GM23338 (cell line): ENCODE measurements at regions not wholly inside any gene's neighbourhood (a gene's known extent, or its start where the extent isn't known, plus 50 kb on each side); places are given as distances from the start of the nearest gene placed in this dataset.

ENCODE experiments used
- ATAC-seq: fragments of 200-7000 bp; cut with Tn5 transposase; 3 replicates; pipeline ENCODE4 v1.9.1; 2020
- DNase-seq: peaks from one replicate; pipeline ENCODE4 v3.0.0-alpha.2; 2015; ENCODE audit warnings: low spot score
- H2AFZ ChIP-seq: fragments of 200-600 bp; sonication (generic); 2 replicates; pipeline ENCODE4 v1.8.0; 2016; ENCODE audit warnings: antibody characterized with exemption, mild to moderate bottlenecking, moderate library complexity
- H3F3A ChIP-seq: fragments of 200-600 bp; sonication (generic); replicated peaks from 2 replicates; pipeline ENCODE4 v1.8.0; 2017; ENCODE audit warnings: antibody characterized with exemption, mixed run types, low read depth
- H3K27ac ChIP-seq: fragments of 200-600 bp; sonication (generic); 2 replicates; pipeline ENCODE4 v1.6.1; 2016; ENCODE audit warnings: low read depth
- H3K27me3 ChIP-seq: fragments of 200-600 bp; sonication (generic); 2 replicates; pipeline ENCODE4 v1.8.0; 2016; ENCODE audit warnings: mild to moderate bottlenecking, mixed run types, moderate library complexity; ENCODE audit not compliant: insufficient read depth
- H3K36me3 ChIP-seq: fragments of 200-600 bp; sonication (generic); 2 replicates; pipeline ENCODE4 v1.8.0; 2016; ENCODE audit warnings: mild to moderate bottlenecking; ENCODE audit not compliant: insufficient read depth
- H3K4me1 ChIP-seq: fragments of 200-600 bp; sonication (generic); 2 replicates; pipeline ENCODE4 v1.8.0; 2016; ENCODE audit warnings: mild to moderate bottlenecking, moderate library complexity; ENCODE audit not compliant: insufficient read depth
- H3K4me2 ChIP-seq: fragments of 200-600 bp; sonication (generic); 2 replicates; pipeline ENCODE4 v1.7.1; 2017; ENCODE audit warnings: mixed run types
- H3K4me3 ChIP-seq: fragments of 200-600 bp; sonication (generic); 2 replicates; pipeline ENCODE4 v1.6.1; 2016; ENCODE audit warnings: mixed run types
- H3K79me2 ChIP-seq: fragments of 200-600 bp; sonication (generic); replicated peaks from 2 replicates; pipeline ENCODE4 v1.8.0; 2017; ENCODE audit warnings: mild to moderate bottlenecking; ENCODE audit not compliant: insufficient read depth
- H3K9me2 ChIP-seq: fragments of 200-600 bp; sonication (generic); 2 replicates; pipeline ENCODE4 v1.8.0; 2017; ENCODE audit not compliant: insufficient read depth
- H4K20me1 ChIP-seq: fragments of 200-600 bp; sonication (generic); replicated peaks from 2 replicates; pipeline ENCODE4 v1.8.0; 2017; ENCODE audit warnings: mild to moderate bottlenecking; ENCODE audit not compliant: insufficient read depth
- H3K27ac Mint-ChIP-seq: 2 replicates; pipeline ENCODE4 v1.8.0; 2020; ENCODE audit warnings: inconsistent platforms, mild to moderate bottlenecking, moderate library complexity, mixed read lengths
- H3K27me3 Mint-ChIP-seq: 3 replicates; pipeline ENCODE4 v1.8.0; 2022; ENCODE audit warnings: low read depth, mild to moderate bottlenecking, moderate library complexity, mixed read lengths, inconsistent platforms; ENCODE audit not compliant: insufficient read depth, poor library complexity
- H3K36me3 Mint-ChIP-seq: 3 replicates; pipeline ENCODE4 v1.8.0; 2021; ENCODE audit warnings: low read depth, mild to moderate bottlenecking, inconsistent platforms, moderate library complexity, mixed read lengths
- H3K4me1 Mint-ChIP-seq: 3 replicates; pipeline ENCODE4 v1.8.0; 2020; ENCODE audit warnings: mild to moderate bottlenecking, inconsistent platforms, mixed read lengths
- H3K4me3 Mint-ChIP-seq: 3 replicates; pipeline ENCODE4 v1.8.0; 2021; ENCODE audit warnings: moderate library complexity, mild to moderate bottlenecking, inconsistent platforms, mixed read lengths
- H3K9me3 Mint-ChIP-seq: 3 replicates; pipeline ENCODE4 v1.8.0; 2020; ENCODE audit warnings: moderate library complexity, mild to moderate bottlenecking, inconsistent platforms, mixed read lengths
- CREB1 ChIP-seq: fragments of 250-450 bp; sonication (Bioruptor Pico); IDR thresholded peaks from 2 replicates; pipeline ENCODE4 v1.5.0; 2020; ENCODE audit warnings: low read depth, mild to moderate bottlenecking, moderate library complexity
- EZH2 ChIP-seq: fragments of 200-600 bp; sonication (generic); IDR thresholded peaks from one replicate; pipeline ENCODE4 v1.8.0; 2017; ENCODE audit warnings: antibody characterized with exemption, mild to moderate bottlenecking, low read depth; ENCODE audit not compliant: unreplicated experiment
- EZH2phosphoT487 ChIP-seq: fragments of 200-600 bp; sonication (generic); IDR thresholded peaks from one replicate; pipeline ENCODE4 v1.8.1; 2018; ENCODE audit warnings: antibody characterized with exemption; ENCODE audit not compliant: unreplicated experiment
- NANOG ChIP-seq: IDR thresholded peaks from 2 replicates; pipeline ENCODE4 v1.6.1; 2016; ENCODE audit warnings: antibody characterized with exemption, borderline replicate concordance
- POLR2AphosphoS5 ChIP-seq: IDR thresholded peaks from 2 replicates; pipeline ENCODE4 v1.6.1; 2016; ENCODE audit warnings: antibody characterized with exemption, low read depth
- STAT1 ChIP-seq: IDR thresholded peaks from one replicate; pipeline ENCODE4 v1.6.1; 2016; ENCODE audit warnings: antibody characterized with exemption; ENCODE audit not compliant: unreplicated experiment
- ZNF114 ChIP-seq: fragments of 250-450 bp; sonication (Bioruptor Pico); IDR thresholded peaks from 2 replicates; pipeline ENCODE4 v1.5.0; 2020; ENCODE audit warnings: mild to moderate bottlenecking, moderate library complexity
- ZNF331 ChIP-seq: fragments of 250-450 bp; sonication (Bioruptor Pico); IDR thresholded peaks from 2 replicates; pipeline ENCODE4 v1.5.0; 2020; ENCODE audit warnings: low read depth, mild to moderate bottlenecking, moderate library complexity
- TF ChIP-seq, protein P1 (sequence below), 2 experiments: fragments of 200-600 bp in 1 of 2; sonication (generic) in 1 of 2; conservative IDR thresholded peaks; 2 replicates each; pipeline versions ENCODE4 v1.5.1 to v1.6.1; 2016 to 2017; ENCODE audit warnings: antibody characterized with exemption in 2 of 2, low read depth in 2 of 2, mild to moderate bottlenecking in 2 of 2, moderate library complexity in 1 of 2
- TF ChIP-seq, protein P2 (sequence below): IDR thresholded peaks from 2 replicates; pipeline ENCODE4 v1.6.1; 2016; ENCODE audit warnings: antibody characterized with exemption
- TF ChIP-seq, protein P3 (sequence below): fragments of 250-450 bp; sonication (Bioruptor Pico); IDR thresholded peaks from 2 replicates; pipeline ENCODE4 v1.5.0; 2020; ENCODE audit warnings: mild to moderate bottlenecking, moderate library complexity

DNA sequence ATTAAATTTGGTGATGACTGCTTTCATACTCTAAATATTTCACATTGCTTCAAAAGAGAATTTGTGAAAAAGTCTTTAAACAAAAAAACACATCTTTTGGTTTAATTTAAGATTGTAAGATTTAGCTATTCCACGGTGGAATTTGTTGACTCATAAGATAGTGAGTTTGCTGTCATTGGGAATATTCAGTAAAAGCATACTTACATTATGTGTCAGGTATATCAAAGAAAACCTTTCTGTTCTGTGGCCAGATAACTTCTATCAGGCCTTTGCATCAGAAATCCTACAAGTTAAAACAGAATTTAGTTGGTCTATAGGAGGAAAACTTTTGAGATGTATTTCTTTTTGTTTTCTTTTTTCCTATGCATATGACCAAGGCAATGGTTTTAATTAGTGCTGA is 148.8 kb upstream of the E2F7 start (continued):
- TF ChIP-seq, protein P1, sequence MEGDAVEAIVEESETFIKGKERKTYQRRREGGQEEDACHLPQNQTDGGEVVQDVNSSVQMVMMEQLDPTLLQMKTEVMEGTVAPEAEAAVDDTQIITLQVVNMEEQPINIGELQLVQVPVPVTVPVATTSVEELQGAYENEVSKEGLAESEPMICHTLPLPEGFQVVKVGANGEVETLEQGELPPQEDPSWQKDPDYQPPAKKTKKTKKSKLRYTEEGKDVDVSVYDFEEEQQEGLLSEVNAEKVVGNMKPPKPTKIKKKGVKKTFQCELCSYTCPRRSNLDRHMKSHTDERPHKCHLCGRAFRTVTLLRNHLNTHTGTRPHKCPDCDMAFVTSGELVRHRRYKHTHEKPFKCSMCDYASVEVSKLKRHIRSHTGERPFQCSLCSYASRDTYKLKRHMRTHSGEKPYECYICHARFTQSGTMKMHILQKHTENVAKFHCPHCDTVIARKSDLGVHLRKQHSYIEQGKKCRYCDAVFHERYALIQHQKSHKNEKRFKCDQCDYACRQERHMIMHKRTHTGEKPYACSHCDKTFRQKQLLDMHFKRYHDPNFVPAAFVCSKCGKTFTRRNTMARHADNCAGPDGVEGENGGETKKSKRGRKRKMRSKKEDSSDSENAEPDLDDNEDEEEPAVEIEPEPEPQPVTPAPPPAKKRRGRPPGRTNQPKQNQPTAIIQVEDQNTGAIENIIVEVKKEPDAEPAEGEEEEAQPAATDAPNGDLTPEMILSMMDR (conservative IDR thresholded peaks at IDR 0.05; ENCODE audit: low read depth in 2 of 2), result no peak
- no peak for TF ChIP-seq EZH2phosphoT487
- no peak for TF ChIP-seq ZNF114 (CRISPR knock-in tag)

DNA sequence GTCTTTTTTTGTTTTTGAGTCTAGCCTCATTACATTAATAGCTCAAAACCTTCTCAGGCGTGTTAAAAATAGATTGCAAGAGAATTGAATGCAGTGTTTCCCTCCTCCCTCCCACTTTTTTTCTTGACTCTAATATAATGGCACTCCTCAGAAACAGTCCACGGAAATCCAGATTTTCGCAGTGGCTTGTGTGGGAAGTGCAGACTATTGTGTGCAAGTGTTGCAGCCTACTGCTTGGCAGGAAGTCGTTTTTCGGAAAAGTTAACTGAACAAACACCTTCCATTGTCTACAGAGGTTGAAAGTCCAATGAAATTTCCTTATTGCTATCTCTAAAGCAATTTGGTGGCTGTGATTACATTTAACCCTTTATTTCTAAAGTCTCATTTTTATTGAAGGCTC is 147.9 kb upstream of the E2F7 start:
- no peaks in the 10 kb centered on the region for H3K79me2 ChIP-seq
- no peak for DNase-seq
- Mint-ChIP-seq H3K4me1 (peaks cover 8% of the 10 kb centered on the region), H3K27ac (peak overlapping the region; percentile 63; the same call in 1 of the 2 replicates), H3K36me3 (peaks cover 11% of the 10 kb centered on the region), H3K27me3 (no peaks in the 10 kb centered on the region), H3K9me3 (peaks cover 21% of the 10 kb centered on the region; the same call in 2 of the 3 replicates), H3K4me3 (no peak overlapping the region)
- H3K27me3 ChIP-seq, result no peaks in the 10 kb centered on the region
- no peaks in the 10 kb centered on the region for H4K20me1 ChIP-seq
- H3F3A ChIP-seq, result no peaks in the 10 kb centered on the region
- peaks cover 7% of the 10 kb centered on the region; the same call in 1 of the 2 replicates for H3K9me2 ChIP-seq
- peak overlapping the region; percentile 83 for H2AFZ ChIP-seq
- no peak for ATAC-seq
- 0 out of 2 replicates have a peak, but pooled peaks cover 10% of the 10 kb centered on the region for H3K36me3 ChIP-seq
- no peak overlapping the region; the same call in 1 of the 2 replicates for H3K4me2 ChIP-seq
- no peak overlapping the region for H3K27ac ChIP-seq
- H3K4me3 ChIP-seq, result no peak overlapping the region
- H3K4me1 ChIP-seq, result peaks cover 10% of the 10 kb centered on the region
- TF ChIP-seq, protein P2, sequence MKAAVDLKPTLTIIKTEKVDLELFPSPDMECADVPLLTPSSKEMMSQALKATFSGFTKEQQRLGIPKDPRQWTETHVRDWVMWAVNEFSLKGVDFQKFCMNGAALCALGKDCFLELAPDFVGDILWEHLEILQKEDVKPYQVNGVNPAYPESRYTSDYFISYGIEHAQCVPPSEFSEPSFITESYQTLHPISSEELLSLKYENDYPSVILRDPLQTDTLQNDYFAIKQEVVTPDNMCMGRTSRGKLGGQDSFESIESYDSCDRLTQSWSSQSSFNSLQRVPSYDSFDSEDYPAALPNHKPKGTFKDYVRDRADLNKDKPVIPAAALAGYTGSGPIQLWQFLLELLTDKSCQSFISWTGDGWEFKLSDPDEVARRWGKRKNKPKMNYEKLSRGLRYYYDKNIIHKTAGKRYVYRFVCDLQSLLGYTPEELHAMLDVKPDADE, result no peak
- TF ChIP-seq NANOG (no peak), EZH2 (no peak), CREB1 (CRISPR knock-in tag) (no peak), POLR2AphosphoS5 (no peak), STAT1 (no peak), ZNF331 (CRISPR knock-in tag) (no peak), ZNF114 (CRISPR knock-in tag) (no peak)
- TF ChIP-seq, protein P3, sequence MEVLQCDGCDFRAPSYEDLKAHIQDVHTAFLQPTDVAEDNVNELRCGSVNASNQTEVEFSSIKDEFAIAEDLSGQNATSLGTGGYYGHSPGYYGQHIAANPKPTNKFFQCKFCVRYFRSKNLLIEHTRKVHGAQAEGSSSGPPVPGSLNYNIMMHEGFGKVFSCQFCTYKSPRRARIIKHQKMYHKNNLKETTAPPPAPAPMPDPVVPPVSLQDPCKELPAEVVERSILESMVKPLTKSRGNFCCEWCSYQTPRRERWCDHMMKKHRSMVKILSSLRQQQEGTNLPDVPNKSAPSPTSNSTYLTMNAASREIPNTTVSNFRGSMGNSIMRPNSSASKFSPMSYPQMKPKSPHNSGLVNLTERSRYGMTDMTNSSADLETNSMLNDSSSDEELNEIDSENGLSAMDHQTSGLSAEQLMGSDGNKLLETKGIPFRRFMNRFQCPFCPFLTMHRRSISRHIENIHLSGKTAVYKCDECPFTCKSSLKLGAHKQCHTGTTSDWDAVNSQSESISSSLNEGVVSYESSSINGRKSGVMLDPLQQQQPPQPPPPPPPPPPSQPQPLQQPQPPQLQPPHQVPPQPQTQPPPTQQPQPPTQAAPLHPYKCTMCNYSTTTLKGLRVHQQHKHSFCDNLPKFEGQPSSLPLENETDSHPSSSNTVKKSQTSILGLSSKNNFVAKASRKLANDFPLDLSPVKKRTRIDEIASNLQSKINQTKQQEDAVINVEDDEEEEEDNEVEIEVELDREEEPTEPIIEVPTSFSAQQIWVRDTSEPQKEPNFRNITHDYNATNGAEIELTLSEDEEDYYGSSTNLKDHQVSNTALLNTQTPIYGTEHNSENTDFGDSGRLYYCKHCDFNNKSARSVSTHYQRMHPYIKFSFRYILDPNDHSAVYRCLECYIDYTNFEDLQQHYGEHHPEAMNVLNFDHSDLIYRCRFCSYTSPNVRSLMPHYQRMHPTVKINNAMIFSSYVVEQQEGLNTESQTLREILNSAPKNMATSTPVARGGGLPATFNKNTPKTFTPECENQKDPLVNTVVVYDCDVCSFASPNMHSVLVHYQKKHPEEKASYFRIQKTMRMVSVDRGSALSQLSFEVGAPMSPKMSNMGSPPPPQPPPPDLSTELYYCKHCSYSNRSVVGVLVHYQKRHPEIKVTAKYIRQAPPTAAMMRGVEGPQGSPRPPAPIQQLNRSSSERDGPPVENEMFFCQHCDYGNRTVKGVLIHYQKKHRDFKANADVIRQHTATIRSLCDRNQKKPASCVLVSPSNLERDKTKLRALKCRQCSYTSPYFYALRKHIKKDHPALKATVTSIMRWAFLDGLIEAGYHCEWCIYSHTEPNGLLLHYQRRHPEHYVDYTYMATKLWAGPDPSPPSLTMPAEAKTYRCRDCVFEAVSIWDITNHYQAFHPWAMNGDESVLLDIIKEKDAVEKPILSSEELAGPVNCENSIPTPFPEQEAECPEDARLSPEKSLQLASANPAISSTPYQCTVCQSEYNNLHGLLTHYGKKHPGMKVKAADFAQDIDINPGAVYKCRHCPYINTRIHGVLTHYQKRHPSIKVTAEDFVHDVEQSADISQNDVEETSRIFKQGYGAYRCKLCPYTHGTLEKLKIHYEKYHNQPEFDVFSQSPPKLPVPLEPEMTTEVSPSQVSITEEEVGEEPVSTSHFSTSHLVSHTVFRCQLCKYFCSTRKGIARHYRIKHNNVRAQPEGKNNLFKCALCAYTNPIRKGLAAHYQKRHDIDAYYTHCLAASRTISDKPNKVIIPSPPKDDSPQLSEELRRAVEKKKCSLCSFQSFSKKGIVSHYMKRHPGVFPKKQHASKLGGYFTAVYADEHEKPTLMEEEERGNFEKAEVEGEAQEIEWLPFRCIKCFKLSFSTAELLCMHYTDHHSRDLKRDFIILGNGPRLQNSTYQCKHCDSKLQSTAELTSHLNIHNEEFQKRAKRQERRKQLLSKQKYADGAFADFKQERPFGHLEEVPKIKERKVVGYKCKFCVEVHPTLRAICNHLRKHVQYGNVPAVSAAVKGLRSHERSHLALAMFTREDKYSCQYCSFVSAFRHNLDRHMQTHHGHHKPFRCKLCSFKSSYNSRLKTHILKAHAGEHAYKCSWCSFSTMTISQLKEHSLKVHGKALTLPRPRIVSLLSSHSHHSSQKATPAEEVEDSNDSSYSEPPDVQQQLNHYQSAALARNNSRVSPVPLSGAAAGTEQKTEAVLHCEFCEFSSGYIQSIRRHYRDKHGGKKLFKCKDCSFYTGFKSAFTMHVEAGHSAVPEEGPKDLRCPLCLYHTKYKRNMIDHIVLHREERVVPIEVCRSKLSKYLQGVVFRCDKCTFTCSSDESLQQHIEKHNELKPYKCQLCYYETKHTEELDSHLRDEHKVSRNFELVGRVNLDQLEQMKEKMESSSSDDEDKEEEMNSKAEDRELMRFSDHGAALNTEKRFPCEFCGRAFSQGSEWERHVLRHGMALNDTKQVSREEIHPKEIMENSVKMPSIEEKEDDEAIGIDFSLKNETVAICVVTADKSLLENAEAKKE, result no peak
- TF ChIP-seq, protein P1 (conservative IDR thresholded peaks at IDR 0.05; ENCODE audit: low read depth in 2 of 2), result no peak
